ENCODE measurements at regions not wholly inside any gene's neighbourhood (a gene's known extent, or its start where the extent isn't known, plus 50 kb on each side); places are given as distances from the start of the nearest gene placed in this dataset.

GRCh38 chr11:21640491-21640890 is 552.4 kb upstream of the ANO5 start:
- CTCF ChIA-PET (ENCODE audit: low intra/inter-chr PET ratio) = no interaction called here
- ATAC-seq = no peak
- no peak overlapping the region for H2AFZ ChIP-seq (ENCODE audit: low read depth, low read length)
- intact Hi-C loops (cut with micrococcal nuclease) (no loop called here), in situ Hi-C loops (cut with MboI) (no loop called here)
- POLR2A ChIA-PET = no interaction called here
- no peaks in the 10 kb centered on the region for H4K20me1 ChIP-seq (replicated peaks; ENCODE audit: control insufficient read depth, insufficient read depth, low read length)
- no peaks in the 10 kb centered on the region for H3K36me3 ChIP-seq (ENCODE audit: control insufficient read depth, insufficient read depth, low read length)
- DNase-seq (ENCODE audit: extremely low read depth in 1 of 4, low spot score in 3 of 4) = no peak
- no peak for FAIRE-seq
- no peak overlapping the region for H3K27ac ChIP-seq (ENCODE audit: extremely low read depth, low read depth, low read length)
- 0% methylated on average over 1 of the region's 1 CpG for WGBS (ENCODE audit: insufficient coverage, low coverage, missing lambda C conversion rate)
- TF ChIP-seq BCLAF1 (IDR thresholded peaks at IDR 0.05; ENCODE audit: borderline replicate concordance in 1 of 2, control insufficient read depth in 1 of 2, low read depth in 2 of 2, low read length in 1 of 2) (no peak), MTA1 (IDR thresholded peaks at IDR 0.05; ENCODE audit: borderline replicate concordance) (no peak), ZSCAN32 (CRISPR knock-in tag; IDR thresholded peaks at IDR 0.05) (no peak), NONO (IDR thresholded peaks at IDR 0.05; ENCODE audit: low read depth in 2 of 2, low read length in 1 of 2) (no peak), SFPQ (IDR thresholded peaks at IDR 0.05; ENCODE audit: low read depth, low read length) (no peak), ZNF589 (CRISPR knock-in tag; IDR thresholded peaks at IDR 0.05; ENCODE audit: low read depth) (no peak), COPS2 (conservative IDR thresholded peaks at IDR 0.05) (no peak), U2AF1 (optimal IDR thresholded peaks at IDR 0.05; ENCODE audit: low read depth, low read length) (no peak), MYBL2 (IDR thresholded peaks at IDR 0.05; ENCODE audit: low read depth) (no peak), MYBL2 (CRISPR knock-in tag; IDR thresholded peaks at IDR 0.05; ENCODE audit: borderline replicate concordance) (no peak), TFAP4 (CRISPR knock-in tag; IDR thresholded peaks at IDR 0.05; ENCODE audit: borderline replicate concordance) (no peak), TBP (optimal IDR thresholded peaks at IDR 0.05; ENCODE audit: low read depth, low read length) (no peak), ZNF444 (CRISPR knock-in tag; IDR thresholded peaks at IDR 0.05) (no peak), NFIC (IDR thresholded peaks at IDR 0.05) (no peak)
- H3K4me3 ChIP-seq = no peak overlapping the region
- H3K27me3 ChIP-seq (ENCODE audit: control insufficient read depth in 2 of 2, insufficient read depth in 2 of 2, low read length in 2 of 2) = no peaks in the 10 kb centered on the region
- H3K9me1 ChIP-seq (ENCODE audit: control insufficient read depth, insufficient read depth, low read length) = no peaks in the 10 kb centered on the region
- H3K9ac ChIP-seq (ENCODE audit: insufficient read depth in 1 of 2, low read depth in 2 of 2, low read length in 2 of 2) = no peak overlapping the region
- no peaks in the 10 kb centered on the region for H3K9me3 ChIP-seq (replicated peaks; ENCODE audit: control insufficient read depth, insufficient read depth, low read depth, low read length)
- no peak overlapping the region for H3K4me2 ChIP-seq (ENCODE audit: insufficient read depth, low read length)
- BruUV-seq (replicated peaks) = no TSS peak
- no peaks in the 10 kb centered on the region for H3K79me2 ChIP-seq (ENCODE audit: control insufficient read depth, insufficient read depth, low read length)
- H3K4me1 ChIP-seq (replicated peaks in 1 of 2; ENCODE audit: control insufficient read depth in 2 of 2, insufficient read depth in 2 of 2, low read length in 2 of 2) = no peaks in the 10 kb centered on the region
